Stimulated activated CD4-positive, alpha-beta T cell treated with anti-CD3 and anti-CD28 coated beads, Interleukin-2, amount 100 ng/mL, for 48 hours (primary cell): ENCODE measurements at regions not wholly inside any gene's neighbourhood (a gene's known extent, or its start where the extent isn't known, plus 50 kb on each side); places are given as distances from the start of the nearest gene placed in this dataset.
"Not testable (repeated sequence)": the region's sequence is repeated elsewhere in the genome, so short reads cannot be mapped to it uniquely, and the experiment has no call there.

Experiments used
- DNase-seq, 2 donors: peaks; one replicate each; pipeline ENCODE4 v3.0.0-alpha.2; 2020

- not testable (repeated sequence) for DNase-seq
Observed at GRCh38 chr16:22572331-22573224, 61.9 kb downstream of the NPIPB5 start.

- DNase-seq: not testable (repeated sequence)
Observed at GRCh38 chr16:22573225-22573530, 62.5 kb downstream of the NPIPB5 start.

GRCh38 chr16:22576506-22576905 is 65.8 kb downstream of the NPIPB5 start:
- DNase-seq: not testable (repeated sequence)

- DNase-seq: not testable (repeated sequence)
Observed at GRCh38 chr16:22583195-22583594, 72.5 kb downstream of the NPIPB5 start.

GRCh38 chr16:22584459-22584858 is 73.8 kb downstream of the NPIPB5 start:
- DNase-seq: not testable (repeated sequence)

- not testable (repeated sequence) for DNase-seq
Observed at GRCh38 chr16:22584941-22585340, 74.2 kb downstream of the NPIPB5 start.

GRCh38 chr16:22585431-22585830 is 74.7 kb downstream of the NPIPB5 start:
- DNase-seq: not testable (repeated sequence)

- not testable (repeated sequence) for DNase-seq
Observed at GRCh38 chr16:22586732-22587131, 76.0 kb downstream of the NPIPB5 start.

GRCh38 chr16:22589757-22590156 is 79.1 kb downstream of the NPIPB5 start:
- not testable (repeated sequence) for DNase-seq

- DNase-seq: not testable (repeated sequence)
Observed at GRCh38 chr16:22596445-22597045, 85.9 kb downstream of the NPIPB5 start.

- DNase-seq: not testable (repeated sequence)
Observed at GRCh38 chr16:22603744-22604143, 93.1 kb downstream of the NPIPB5 start.

- DNase-seq: not testable (repeated sequence)
Observed at GRCh38 chr16:22606619-22607018, 95.9 kb downstream of the NPIPB5 start.

GRCh38 chr16:22609798-22610197 is 99.1 kb downstream of the NPIPB5 start:
- DNase-seq: not testable (repeated sequence)

- DNase-seq: not testable (repeated sequence)
Observed at GRCh38 chr16:22611128-22611527, 100.4 kb downstream of the NPIPB5 start.

- DNase-seq: no peak
Observed at GRCh38 chr16:22614271-22614947, 103.7 kb downstream of the NPIPB5 start.

- DNase-seq: no peak
Observed at GRCh38 chr16:22618842-22619241, 108.2 kb downstream of the NPIPB5 start.

GRCh38 chr16:22621586-22622155 is 111.0 kb downstream of the NPIPB5 start:
- DNase-seq: no peak

GRCh38 chr16:22622703-22623102 is 112.0 kb downstream of the NPIPB5 start:
- no peak for DNase-seq

GRCh38 chr16:22623351-22623781 is 112.7 kb downstream of the NPIPB5 start:
- no peak for DNase-seq

GRCh38 chr16:22624038-22624799 is 113.5 kb downstream of the NPIPB5 start:
- DNase-seq: no peak

GRCh38 chr16:22624800-22625533 is 114.3 kb downstream of the NPIPB5 start:
- DNase-seq: no peak

GRCh38 chr16:22625967-22626366 is 115.3 kb downstream of the NPIPB5 start:
- no peak for DNase-seq
